Spleen (tissue), 7 donors: ENCODE measurements at regions not wholly inside any gene's neighbourhood (a gene's known extent, or its start where the extent isn't known, plus 50 kb on each side); places are given as distances from the start of the nearest gene placed in this dataset.

Experiments
- POLR2A ChIP-seq, 3 donors: fragments of 450-650 bp; IDR thresholded peaks; one replicate each; pipeline ENCODE4 v1.5.1; 2017; ENCODE audit warnings: antibody characterized with exemption in 3 of 3, mild to moderate bottlenecking in 1 of 3
- TF ChIP-seq, protein P1 (sequence below), 11 experiments: fragments of 200-600 bp in 7 of 11; fragments of 450-650 bp in 4 of 11; sonication (generic) in 4 of 11; IDR thresholded peaks in 8 of 11; conservative IDR thresholded peaks in 3 of 11; 1 replicate in 7 of 11; 2 replicates in 4 of 11; pipeline versions ENCODE4 v1.4.0 to v1.8.0; 2016 to 2021; ENCODE audit warnings: antibody characterized with exemption in 11 of 11, inconsistent platforms in 4 of 11, mild to moderate bottlenecking in 1 of 11
- donor health status: DM: no; HTN: no; CAD: no; lungs with moderate emphysema.
- donor health status: DM: no; HTN: no; CAD: no.
- donor health status: DM: no; HTN: no; CAD: no.

- TF ChIP-seq, protein P1, sequence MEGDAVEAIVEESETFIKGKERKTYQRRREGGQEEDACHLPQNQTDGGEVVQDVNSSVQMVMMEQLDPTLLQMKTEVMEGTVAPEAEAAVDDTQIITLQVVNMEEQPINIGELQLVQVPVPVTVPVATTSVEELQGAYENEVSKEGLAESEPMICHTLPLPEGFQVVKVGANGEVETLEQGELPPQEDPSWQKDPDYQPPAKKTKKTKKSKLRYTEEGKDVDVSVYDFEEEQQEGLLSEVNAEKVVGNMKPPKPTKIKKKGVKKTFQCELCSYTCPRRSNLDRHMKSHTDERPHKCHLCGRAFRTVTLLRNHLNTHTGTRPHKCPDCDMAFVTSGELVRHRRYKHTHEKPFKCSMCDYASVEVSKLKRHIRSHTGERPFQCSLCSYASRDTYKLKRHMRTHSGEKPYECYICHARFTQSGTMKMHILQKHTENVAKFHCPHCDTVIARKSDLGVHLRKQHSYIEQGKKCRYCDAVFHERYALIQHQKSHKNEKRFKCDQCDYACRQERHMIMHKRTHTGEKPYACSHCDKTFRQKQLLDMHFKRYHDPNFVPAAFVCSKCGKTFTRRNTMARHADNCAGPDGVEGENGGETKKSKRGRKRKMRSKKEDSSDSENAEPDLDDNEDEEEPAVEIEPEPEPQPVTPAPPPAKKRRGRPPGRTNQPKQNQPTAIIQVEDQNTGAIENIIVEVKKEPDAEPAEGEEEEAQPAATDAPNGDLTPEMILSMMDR (IDR thresholded peaks at IDR 0.05 in 8 of 11, conservative IDR thresholded peaks at IDR 0.05 in 3 of 11) = no peak
- TF ChIP-seq POLR2A (IDR thresholded peaks at IDR 0.05) = no peak
Observed at GRCh38 chr12:74848006-74848405, 310.4 kb downstream of the ATXN7L3B start.
